ENCODE measurements at regions not wholly inside any gene's neighbourhood (a gene's known extent, or its start where the extent isn't known, plus 50 kb on each side); places are given as distances from the start of the nearest gene placed in this dataset.

DNA sequence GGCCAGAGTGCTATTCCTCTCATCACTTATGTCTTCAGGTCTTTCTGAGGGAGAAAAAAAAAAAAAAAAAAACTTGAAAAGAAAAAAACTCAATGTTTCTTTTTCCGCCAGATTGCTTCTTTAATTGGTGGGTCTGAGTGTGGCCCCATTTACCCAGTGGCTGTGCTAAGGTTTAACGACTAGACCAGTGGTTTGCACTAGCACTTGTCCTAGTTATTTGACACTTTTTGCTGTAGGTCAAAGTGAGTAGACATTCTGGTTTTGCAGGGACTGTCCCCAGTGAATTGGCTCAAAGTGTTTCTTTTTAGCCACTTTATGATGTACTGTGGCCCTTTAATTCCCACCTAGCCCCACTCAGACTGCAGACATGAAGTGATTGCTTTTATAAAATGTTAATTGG, 273.3 kb downstream of the PTEN start:
- no peak for TF ChIP-seq GATA2 (IDR thresholded peaks at IDR 0.05; ENCODE audit: low read depth, low read length)
- no peak for TF ChIP-seq GATA3 (IDR thresholded peaks at IDR 0.05; ENCODE audit: low read depth, low read length)

Data from SH-SY5Y (cell line).